NOMO-1 treated with dmso at 0.1 percent for 144 hours (cell line): ENCODE measurements at regions not wholly inside any gene's neighbourhood (a gene's known extent, or its start where the extent isn't known, plus 50 kb on each side); places are given as distances from the start of the nearest gene placed in this dataset.

Experiments
- DNase-seq: peaks from one replicate; lab custom pipeline; 2025; ENCODE audit not compliant: unreplicated experiment; lab: John Stamatoyannopoulos, UW

GRCh38 chr14:104271391-104271790 lies 133.0 kb downstream of the KIF26A start:
- no peak for DNase-seq

GRCh38 chr14:104274806-104275205 lies 136.4 kb downstream of the KIF26A start:
- no peak for DNase-seq

GRCh38 chr14:104277416-104278213 lies 139.2 kb downstream of the KIF26A start:
- no peak for DNase-seq

- DNase-seq, result no peak
Observed at GRCh38 chr14:104278214-104278534, 139.8 kb downstream of the KIF26A start.

GRCh38 chr14:104280085-104280901 lies 141.9 kb downstream of the KIF26A start:
- no peak for DNase-seq

GRCh38 chr14:104280902-104281767 lies 142.7 kb downstream of the KIF26A start:
- DNase-seq, result no peak

- no peak for DNase-seq
Observed at GRCh38 chr14:104281768-104282301, 143.4 kb downstream of the KIF26A start.

- DNase-seq, result no peak
Observed at GRCh38 chr14:104282332-104283196, 144.2 kb downstream of the KIF26A start.

- no peak for DNase-seq
Observed at GRCh38 chr14:104283197-104284106, 145.1 kb downstream of the KIF26A start.

GRCh38 chr14:104284107-104284592 lies 145.8 kb downstream of the KIF26A start:
- DNase-seq, result no peak

GRCh38 chr14:104284636-104285507 lies 146.5 kb downstream of the KIF26A start:
- no peak for DNase-seq

GRCh38 chr14:104285508-104285840 lies 147.1 kb downstream of the KIF26A start:
- DNase-seq, result no peak

- no peak for DNase-seq
Observed at GRCh38 chr14:104286086-104286485, 147.7 kb downstream of the KIF26A start.

- DNase-seq, result no peak
Observed at GRCh38 chr14:104286496-104286895, 148.1 kb downstream of the KIF26A start.

GRCh38 chr14:104287301-104288009 lies 149.1 kb downstream of the KIF26A start:
- no peak for DNase-seq

GRCh38 chr14:104288272-104288671 lies 149.9 kb downstream of the KIF26A start:
- no peak for DNase-seq

- DNase-seq, result no peak
Observed at GRCh38 chr14:104289507-104289906, 151.1 kb downstream of the KIF26A start.
